Right lobe of liver (tissue), 4 donors: ENCODE measurements at regions not wholly inside any gene's neighbourhood (a gene's known extent, or its start where the extent isn't known, plus 50 kb on each side); places are given as distances from the start of the nearest gene placed in this dataset.
"Not testable (repeated sequence)": the region's sequence is repeated elsewhere in the genome, so short reads cannot be mapped to it uniquely, and the experiment has no call there.

Experiments used
- POLR2A ChIP-seq: fragments of 450-650 bp; IDR thresholded peaks from one replicate; pipeline ENCODE4 v1.6.1; 2017; ENCODE audit warnings: antibody characterized with exemption, mild to moderate bottlenecking
- TF ChIP-seq, protein P1 (sequence below), 4 donors: fragments of 200-600 bp in 3 of 4; fragments of 450-650 bp in 1 of 4; IDR thresholded peaks; one replicate each; pipeline versions ENCODE4 v1.5.1 to v1.8.0; 2016 to 2022; ENCODE audit warnings: antibody characterized with exemption in 4 of 4, mild to moderate bottlenecking in 2 of 4
- donor health status: DM: no; HTN: no; CAD: no.
- donor health status: DM: no; HTN: no; CAD: no.
- donor health status: DM: no; HTN: yes; CAD: no.

DNA sequence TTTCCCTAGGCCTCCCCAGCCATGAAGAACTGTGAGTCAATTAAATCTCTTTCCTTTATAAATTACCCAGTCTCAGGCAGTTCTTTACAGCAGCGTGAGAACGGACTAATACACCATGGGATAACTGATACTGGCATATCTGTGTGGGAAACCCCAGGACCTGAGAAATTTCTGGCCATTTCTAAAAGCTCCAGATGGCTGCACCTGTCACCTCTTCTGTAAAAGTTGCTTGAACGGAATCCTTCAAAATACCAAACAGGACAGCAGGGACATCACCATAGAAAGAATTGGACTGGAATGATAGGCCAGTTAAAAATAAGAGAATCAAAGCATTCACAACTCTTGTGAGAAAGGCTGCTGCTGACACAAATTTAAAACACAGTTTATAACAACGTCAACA is 134.0 kb upstream of the FOXD4L5 start:
- TF ChIP-seq, protein P1, sequence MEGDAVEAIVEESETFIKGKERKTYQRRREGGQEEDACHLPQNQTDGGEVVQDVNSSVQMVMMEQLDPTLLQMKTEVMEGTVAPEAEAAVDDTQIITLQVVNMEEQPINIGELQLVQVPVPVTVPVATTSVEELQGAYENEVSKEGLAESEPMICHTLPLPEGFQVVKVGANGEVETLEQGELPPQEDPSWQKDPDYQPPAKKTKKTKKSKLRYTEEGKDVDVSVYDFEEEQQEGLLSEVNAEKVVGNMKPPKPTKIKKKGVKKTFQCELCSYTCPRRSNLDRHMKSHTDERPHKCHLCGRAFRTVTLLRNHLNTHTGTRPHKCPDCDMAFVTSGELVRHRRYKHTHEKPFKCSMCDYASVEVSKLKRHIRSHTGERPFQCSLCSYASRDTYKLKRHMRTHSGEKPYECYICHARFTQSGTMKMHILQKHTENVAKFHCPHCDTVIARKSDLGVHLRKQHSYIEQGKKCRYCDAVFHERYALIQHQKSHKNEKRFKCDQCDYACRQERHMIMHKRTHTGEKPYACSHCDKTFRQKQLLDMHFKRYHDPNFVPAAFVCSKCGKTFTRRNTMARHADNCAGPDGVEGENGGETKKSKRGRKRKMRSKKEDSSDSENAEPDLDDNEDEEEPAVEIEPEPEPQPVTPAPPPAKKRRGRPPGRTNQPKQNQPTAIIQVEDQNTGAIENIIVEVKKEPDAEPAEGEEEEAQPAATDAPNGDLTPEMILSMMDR (IDR thresholded peaks at IDR 0.05): not testable (repeated sequence)
- TF ChIP-seq POLR2A: not testable (repeated sequence)
